GM13977 (cell line): ENCODE measurements at regions not wholly inside any gene's neighbourhood (a gene's known extent, or its start where the extent isn't known, plus 50 kb on each side); places are given as distances from the start of the nearest gene placed in this dataset.

Experiments used
- DNase-seq: peaks from one replicate; pipeline ENCODE4 v3.0.0; 2012; ENCODE audit warnings: low spot score
- CTCF ChIP-seq: IDR thresholded peaks from 2 replicates; pipeline ENCODE4 v1.5.1; 2012; ENCODE audit warnings: mild to moderate bottlenecking, control low read depth; ENCODE audit not compliant: insufficient read depth; ENCODE audit errors: extremely low read depth, missing control alignments
- in situ Hi-C: fragments of 300-500 bp; cut with MboI; formaldehyde crosslinking; loops from one replicate; pipeline ENCODE4 v1.12.0; 2022; ENCODE audit warnings: low sequenced_read_pairs, low pct_unique_long_range_greater_than_20kb, mixed read lengths, inconsistent platforms; ENCODE audit not compliant: unreplicated experiment

GRCh38 chr2:21451403-21451802 is 327.6 kb downstream of the TDRD15 start:
- DNase-seq: no peak
- in situ Hi-C loops: no loop called here
- TF ChIP-seq CTCF: no peak

GRCh38 chr2:21452263-21452662 is 328.5 kb downstream of the TDRD15 start:
- in situ Hi-C loops: no loop called here
- DNase-seq: no peak
- TF ChIP-seq CTCF: no peak

GRCh38 chr2:21452678-21453077 is 328.9 kb downstream of the TDRD15 start:
- in situ Hi-C loops: no loop called here
- no peak for TF ChIP-seq CTCF
- DNase-seq: no peak

GRCh38 chr2:21453723-21454450 is 330.1 kb downstream of the TDRD15 start:
- no peak for TF ChIP-seq CTCF
- in situ Hi-C loops: no loop called here
- DNase-seq: no peak

GRCh38 chr2:21454839-21455238 is 331.1 kb downstream of the TDRD15 start:
- no peak for DNase-seq
- TF ChIP-seq CTCF: no peak
- in situ Hi-C loops: no loop called here

GRCh38 chr2:21461754-21462240 is 338.0 kb downstream of the TDRD15 start:
- in situ Hi-C loops: no loop called here
- no peak for DNase-seq
- no peak for TF ChIP-seq CTCF
